Amniotic stem cell (primary cell): ENCODE measurements at regions not wholly inside any gene's neighbourhood (a gene's known extent, or its start where the extent isn't known, plus 50 kb on each side); places are given as distances from the start of the nearest gene placed in this dataset.

Experiments
- DNase-seq: peaks from one replicate; lab custom pipeline; 2025; lab: John Stamatoyannopoulos, UW

DNA sequence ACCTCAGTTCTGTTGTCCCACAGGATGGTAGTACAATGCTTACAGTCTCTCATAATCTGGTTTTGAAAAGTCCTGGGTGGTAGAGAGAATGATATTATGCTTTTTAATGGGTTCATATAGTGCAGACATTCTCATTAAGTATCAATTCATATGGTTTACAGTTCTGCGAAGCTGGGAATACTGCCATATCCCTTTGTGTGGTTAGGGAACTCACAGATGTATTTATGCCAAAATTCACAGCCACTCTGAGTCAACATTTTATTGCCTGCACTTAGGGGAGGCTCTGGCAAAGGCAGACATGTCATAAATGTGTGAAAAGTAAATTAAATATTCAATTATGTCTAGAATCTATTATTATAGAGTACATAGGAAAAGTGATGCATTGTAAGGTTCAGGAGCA lies 808.2 kb downstream of the SUCLG1 start:
- DNase-seq, result no peak

- no peak for DNase-seq
Measured at GRCh38 chr2:83650161-83650560, 808.9 kb downstream of the SUCLG1 start.

DNA sequence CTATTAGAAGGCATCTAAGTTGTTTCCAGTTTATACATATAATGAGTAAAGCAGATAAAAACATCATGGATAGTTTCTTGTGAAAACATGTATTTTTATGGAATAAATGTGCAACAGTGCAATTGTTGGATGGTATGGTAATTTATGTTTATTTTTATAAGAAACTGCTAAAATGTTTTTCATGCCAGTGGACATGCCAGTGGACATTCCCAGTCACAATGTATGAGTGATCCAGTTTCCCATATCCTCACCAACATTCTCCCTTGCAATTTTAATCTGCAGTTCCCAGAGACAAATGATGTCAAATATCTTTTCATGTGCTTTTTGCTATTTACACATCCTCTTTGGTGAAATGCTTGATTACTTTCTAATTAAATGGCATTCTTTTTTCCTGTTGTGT lies 818.6 kb downstream of the SUCLG1 start:
- no peak for DNase-seq

DNA sequence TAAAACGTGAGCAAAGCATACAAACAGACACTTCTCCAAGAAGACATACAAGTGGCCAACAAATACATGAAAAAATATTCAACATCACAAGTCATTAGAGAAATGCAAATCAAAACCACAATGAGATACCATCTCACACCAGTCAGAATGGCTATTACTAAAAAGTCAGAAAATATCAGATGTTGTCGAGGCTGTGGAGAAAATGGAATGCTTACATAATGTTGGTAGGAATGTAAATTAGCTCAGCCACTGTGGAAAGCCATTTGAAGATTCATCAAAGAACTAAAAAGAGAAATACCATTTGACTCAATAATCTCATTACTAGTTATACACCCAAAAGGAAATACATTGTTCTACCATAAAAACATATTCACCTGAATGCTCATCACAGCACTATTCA lies 825.7 kb downstream of the SUCLG1 start:
- DNase-seq, result no peak

GRCh38 chr2:83630351-83630750 lies 828.7 kb downstream of the SUCLG1 start:
- DNase-seq, result no peak

DNA sequence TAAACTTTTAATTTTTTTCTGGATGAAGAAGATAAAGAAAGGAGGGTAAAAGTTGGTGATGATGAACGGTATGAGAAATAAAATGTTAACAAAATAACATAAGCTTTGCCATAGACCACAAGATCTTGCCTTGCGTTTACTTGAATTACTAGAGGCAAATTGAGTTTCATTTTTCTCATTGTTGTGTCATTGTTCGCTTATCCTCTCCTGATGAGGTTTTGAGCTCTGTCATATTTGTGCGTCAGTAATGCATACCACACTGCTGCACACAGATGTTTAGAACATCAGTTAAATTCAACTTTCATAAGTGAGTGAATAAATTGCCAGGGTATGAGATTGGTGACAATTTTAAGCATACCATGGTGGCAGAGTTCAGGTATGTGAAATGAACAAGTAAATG lies 843.6 kb downstream of the SUCLG1 start:
- peak; percentile 45 for DNase-seq

DNA sequence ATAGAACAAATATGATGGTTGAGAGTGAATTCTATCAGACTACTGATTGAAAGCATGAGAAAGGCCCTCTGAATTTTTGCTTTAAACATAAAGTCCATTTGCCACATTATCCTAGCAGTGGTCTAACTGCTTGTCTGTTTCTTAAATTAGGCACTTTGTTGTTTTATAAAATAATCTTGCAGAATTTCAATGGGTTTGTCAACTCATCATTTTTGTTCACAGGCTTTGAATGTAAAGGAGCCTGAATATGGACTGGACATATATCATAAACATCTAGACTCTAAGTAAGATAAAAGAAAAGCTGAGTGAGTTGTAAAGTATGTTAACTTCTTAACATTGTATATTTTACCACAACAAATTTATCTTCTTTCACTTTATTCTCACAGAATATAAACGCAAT lies 845.9 kb downstream of the SUCLG1 start:
- DNase-seq, result no peak

DNA sequence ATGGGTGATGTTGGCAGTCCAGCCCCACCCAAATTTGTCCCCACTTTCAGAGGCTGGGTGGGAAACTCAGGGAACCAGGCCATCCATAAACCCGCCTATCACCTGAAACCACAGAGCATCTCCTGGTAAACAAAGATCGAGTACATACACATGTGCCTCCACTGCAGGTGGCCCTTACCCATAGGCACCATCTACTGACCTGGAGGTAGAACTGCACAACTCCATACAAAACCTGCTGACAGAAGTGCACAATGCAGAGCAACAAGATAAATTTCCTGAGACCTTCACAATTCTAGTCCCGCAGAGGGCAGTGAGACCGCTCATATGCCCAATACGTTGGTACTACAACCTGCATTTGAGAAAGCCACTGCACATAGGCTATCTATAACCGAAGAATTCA lies 856.3 kb downstream of the SUCLG1 start:
- no peak for DNase-seq

DNA sequence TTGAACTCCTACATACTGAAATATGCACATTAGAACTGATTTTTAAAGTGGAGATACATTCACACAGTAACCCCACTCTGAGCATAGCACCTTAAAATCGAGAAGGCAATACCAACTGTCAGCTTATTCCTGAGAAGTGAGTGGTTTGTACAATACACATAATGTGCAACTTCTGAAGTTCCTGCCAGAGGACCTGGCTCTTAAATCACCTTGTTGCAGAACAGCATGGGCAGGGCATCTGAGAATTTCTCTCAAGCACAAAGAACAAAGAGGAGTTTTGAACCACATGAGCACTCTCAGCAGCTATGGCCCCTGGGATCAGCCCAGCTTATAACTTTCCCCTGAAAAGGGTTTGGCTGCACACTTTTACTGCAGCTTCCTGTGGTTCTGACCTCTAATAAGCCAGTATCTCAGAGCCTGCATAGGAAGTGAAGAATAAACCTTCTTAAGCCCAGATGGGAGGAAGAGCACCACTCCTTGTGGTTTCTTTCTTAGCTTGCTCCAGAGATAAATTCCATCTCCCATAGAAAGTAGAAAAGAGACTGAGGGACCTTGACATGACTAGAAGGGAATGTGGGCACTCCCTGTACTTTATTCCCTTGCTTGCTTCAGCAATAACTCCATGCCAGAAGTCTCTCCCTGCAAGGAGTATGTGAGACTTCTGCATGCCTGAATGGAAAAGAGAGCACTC lies 862.3 kb downstream of the SUCLG1 start:
- DNase-seq, result no peak

DNA sequence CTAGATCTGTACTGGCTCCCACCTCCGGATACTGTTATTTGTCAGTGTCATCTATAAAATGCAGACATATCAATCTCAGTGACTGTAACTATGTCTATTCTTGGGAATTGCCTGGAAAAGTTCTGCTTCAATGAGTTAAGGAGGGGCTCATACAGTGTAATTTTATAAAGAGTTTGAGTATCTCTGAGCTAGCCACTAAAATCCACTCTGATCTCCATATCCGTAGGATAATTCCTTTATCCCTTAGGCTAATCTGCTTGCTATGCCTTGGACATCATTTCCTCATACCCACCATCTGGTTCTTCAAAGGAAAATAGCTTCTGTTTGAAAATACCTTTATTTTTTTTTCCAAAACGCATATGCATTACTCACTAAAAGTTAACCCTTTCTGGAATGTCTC lies 863.2 kb downstream of the SUCLG1 start:
- DNase-seq, result peak; percentile 21

DNA sequence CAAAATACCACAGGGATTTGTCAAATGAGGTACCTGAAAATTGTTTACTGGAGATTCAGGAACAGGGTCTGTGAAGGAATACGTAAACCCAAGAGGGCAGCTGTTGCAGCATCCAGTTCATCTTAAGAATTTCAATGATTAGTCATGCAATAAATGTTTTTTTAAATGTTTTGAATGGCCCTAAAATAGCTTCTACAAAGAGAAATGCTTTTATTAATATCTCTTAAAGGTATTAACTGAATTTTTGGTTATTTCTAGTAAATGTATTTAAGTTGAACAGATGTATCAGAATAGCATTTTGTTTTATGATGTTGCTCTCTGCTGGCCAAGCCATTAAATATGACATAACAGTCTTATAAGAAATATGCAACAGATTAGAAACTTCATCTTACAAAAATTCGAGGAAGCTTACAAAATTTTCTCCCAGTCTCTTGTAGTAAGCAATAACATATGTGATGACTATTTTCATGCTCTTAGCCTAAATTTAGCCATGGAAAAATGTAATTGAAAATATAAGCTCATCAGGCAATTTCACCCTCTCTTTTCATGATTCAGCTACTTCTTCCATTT lies 863.9 kb downstream of the SUCLG1 start:
- peak; percentile 20 for DNase-seq

DNA sequence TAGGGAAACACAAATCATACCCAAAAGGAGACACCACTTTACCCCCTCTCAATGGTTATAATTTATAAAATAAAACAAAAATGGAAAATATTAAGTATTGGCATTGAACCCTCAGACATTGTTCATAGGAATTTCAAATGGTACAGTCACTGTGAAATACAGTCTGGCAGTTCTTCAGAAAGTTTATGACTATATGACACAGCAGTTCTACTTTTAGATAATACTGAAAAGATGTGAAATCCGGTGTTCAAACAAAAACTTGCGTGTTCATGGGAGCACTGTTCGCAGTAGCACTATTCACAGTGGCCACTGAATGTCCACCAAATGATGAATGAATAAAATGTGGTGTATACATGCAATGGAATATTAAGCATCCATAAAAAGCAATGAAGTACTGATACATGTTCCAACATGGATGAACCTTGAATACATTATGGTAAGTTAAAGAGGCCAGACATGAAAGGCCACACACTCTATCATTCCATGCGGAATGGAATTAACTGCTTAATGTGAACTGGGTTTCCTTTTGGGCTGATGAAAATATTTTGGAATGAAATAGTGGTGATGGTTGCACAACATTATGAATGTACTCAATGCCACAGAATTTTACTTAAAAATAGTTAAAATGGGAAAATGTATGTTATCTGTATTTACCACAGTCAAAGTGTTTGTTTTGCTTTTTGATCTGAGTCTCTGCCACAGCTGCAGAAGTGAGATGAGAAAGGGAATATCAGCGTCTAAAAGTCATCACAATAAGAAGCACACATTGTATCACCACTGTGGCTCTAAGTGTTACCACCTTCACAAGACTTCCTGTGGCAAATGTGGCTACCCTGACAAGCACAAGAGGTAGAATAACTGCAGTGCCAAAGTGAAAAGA lies 864.6 kb downstream of the SUCLG1 start:
- no peak for DNase-seq

- no peak for DNase-seq
Measured at GRCh38 chr2:83587309-83587708, 871.8 kb downstream of the SUCLG1 start.

DNA sequence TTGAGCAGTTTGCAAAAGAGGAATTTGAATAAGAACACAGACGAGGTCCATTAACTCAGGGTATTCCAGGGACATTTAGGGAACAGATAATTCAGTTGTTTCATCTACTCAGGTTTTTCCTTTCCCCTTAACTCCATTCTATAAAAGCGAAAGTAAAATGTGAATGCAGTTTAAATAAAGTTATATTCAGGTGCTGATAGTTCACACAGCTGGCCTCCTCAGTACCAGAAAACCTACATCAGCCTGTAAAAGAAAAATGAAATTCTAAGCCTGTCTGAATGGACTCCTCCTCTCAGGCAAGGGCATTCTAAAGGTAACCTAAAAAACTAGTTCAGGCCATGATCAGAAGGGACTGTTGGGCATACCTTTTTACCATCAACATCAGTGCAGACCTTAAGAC lies 873.8 kb downstream of the SUCLG1 start:
- DNase-seq, result no peak

GRCh38 chr2:83584672-83585071 lies 874.4 kb downstream of the SUCLG1 start:
- peak; percentile 3 for DNase-seq

DNA sequence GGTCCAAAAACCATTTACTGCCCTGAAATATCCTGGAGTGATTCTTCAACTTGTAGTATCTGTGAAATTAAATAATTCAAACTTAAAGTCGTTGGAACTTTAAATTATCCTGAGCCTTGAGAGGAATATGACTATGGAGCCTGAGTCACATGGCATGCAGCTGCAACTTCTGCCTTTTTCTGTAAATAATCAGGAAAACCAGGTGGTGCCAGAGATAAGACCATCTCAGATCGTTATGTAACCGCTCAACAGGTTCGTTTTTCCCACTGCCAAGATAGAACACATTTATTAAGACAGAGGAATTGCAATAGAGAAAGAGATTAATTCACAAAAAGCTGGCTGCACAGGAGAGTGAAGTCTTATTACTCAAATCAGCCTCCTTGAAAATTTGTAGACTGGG lies 876.5 kb downstream of the SUCLG1 start:
- no peak for DNase-seq

DNA sequence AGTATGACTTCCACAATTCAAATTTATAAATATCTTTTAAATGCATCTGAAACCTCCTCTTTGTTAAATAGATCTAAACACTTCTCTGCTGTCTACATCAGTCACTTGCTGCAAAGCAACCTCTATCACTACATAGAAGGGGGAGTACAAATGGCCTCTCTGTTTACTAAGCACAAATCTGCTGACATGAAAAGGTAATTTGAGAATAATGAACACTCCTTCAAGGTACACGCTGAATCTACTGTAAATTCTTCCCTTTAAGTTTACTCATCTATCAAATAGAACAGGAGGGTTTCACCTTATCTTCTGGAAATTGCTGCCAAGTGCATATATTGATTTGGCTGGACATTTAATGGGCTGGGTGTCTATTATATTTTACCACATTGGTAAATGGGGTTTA lies 879.6 kb downstream of the SUCLG1 start:
- DNase-seq, result no peak

DNA sequence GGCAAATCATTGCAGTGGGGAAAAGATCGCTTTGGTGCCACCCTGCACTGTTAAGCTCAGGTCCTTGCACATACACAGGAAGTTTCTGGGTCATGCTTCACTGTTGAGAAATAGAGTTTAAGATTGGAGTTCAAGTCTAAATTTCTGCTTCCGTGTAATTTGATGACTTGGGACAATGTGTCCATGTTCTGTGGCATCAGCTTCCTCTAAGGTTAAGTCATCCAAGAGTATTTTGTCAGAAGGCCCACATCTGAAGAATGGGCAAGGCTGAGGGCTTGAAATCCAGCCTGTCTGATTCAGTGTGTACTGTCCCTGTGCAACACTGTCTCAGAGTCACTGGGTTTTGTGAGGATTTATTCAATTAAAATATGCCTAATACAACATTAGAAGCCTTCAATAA lies 880.7 kb downstream of the SUCLG1 start:
- DNase-seq, result no peak

- no peak for DNase-seq
Measured at GRCh38 chr2:83574614-83575013, 884.5 kb downstream of the SUCLG1 start.

DNA sequence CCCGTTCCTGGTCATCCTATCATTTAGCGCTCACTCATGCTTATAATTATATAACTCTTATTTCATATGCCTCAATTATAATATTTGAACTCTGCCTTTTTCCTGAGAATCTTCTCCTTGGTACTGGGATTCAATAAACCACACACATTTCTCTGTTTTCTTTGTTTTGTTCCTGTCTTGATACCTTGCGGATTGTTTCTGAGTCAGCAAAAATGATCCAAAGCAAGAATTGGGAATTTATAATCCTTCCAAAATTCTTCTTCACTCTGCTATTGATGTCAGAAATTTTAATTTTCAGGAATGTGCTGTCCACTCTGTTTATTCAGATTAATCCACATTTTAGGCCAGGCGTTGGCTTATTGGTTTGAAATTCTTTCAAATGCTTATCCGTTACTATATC lies 886.0 kb downstream of the SUCLG1 start:
- no peak for DNase-seq

GRCh38 chr2:83572400-83572799 lies 886.7 kb downstream of the SUCLG1 start:
- no peak for DNase-seq

DNA sequence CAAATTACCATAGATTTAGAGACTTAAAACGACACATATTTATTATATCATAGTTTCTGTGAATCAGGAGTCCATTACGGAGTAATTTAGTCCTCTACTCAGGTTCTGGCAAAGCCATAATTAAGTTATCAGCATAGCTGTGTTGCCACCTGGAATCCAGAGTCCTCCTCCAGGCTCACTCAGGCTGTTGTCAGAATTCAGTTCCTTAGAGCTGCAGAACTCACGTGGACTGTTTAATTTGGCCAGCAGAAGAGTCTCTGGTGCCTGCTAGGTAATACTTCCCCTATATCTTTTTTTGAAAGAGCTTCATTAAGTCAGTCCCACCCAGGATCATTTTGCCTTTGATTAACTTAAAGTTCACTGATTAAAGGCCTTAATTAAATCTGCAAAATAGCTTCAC lies 891.5 kb downstream of the SUCLG1 start:
- no peak for DNase-seq

GRCh38 chr2:83565626-83566025 lies 893.5 kb downstream of the SUCLG1 start:
- DNase-seq, result no peak
